HG02938 (cell line): ENCODE measurements at regions not wholly inside any gene's neighbourhood (a gene's known extent, or its start where the extent isn't known, plus 50 kb on each side); places are given as distances from the start of the nearest gene placed in this dataset.
"Not testable (repeated sequence)": the region's sequence is repeated elsewhere in the genome, so short reads cannot be mapped to it uniquely, and the experiment has no call there.

Experiments
- ATAC-seq: cut with Tn5 transposase; IDR thresholded peaks from one replicate; pipeline ENCODE4 v1.9.1; 2021; ENCODE audit warnings: mild to moderate bottlenecking, moderate library complexity; ENCODE audit not compliant: unreplicated experiment

DNA sequence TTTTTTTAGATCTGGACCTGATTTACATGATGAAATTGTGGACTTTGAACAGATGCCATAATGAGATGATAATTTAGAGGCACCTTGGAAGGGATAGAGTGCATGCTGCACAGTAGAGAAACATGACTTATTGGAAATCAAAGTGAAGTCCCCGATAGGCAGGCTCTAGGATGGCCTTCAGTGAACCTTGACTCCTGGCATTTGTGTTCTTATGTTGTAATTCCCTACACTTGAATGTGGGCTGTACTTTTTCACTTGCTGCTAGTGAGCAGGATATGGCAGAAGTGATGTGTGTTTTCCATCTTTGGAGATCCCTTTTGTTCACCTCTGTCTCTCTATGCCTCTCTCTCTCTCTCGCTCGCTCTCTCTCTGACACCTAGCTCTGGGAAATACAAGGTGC is 1614.6 kb downstream of the PCDH9 start:
- ATAC-seq: no peak

DNA sequence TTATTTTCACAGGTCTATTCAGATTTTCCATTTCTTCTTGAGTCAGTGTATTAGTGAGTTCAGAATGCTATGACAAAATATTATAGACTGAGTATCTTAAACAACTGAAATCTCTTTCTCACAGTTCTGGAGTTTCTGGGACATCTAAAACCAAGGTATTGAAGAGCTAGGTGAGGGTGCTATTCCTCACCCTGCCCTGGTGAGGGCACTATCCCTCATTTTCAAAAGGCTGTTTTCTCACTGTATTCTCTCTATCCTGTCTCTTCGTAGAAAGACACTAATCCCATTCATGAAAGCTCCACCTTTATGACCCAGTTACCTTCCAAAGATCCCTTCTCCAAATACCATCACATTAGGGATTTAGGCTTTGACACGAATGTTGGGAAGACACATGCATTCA is 1617.1 kb downstream of the PCDH9 start:
- ATAC-seq: no peak

DNA sequence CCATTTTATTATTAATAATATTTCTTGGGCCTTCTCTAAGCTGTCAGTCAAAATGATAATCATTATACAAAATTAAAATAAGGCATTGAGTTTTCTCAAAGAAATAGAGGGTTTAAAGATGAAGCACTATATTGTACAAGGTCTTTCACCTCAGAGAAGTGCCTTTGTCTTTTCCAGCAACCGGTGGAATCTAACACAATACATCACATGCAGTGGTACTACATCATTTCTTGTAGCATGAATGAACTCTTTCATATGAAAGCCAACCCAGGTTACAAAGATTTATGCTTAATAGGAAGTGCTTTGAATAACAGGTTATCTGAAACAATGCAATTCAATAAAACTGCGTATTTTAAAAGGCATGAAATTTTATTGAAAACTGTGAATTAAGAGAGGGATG is 1620.8 kb downstream of the PCDH9 start:
- ATAC-seq: no peak

DNA sequence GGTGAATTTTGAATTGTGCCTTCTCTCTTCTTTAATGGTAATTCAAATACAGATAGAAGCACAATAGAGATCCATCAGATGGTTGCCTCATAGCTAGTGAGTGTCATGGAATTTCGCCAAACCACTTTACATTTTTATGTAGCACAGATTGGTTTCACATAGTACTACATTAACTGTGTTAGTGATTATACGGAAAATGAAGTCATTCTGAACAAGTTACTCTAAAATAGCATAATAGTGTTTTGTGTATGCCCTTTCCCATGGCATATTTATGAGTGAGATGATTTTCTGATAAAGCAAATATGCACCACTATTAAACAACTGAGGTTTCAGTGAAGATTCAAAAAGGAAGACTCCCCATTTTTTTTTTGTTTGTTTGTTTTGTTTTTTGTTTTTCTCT is 1623.5 kb downstream of the PCDH9 start:
- ATAC-seq: no peak

DNA sequence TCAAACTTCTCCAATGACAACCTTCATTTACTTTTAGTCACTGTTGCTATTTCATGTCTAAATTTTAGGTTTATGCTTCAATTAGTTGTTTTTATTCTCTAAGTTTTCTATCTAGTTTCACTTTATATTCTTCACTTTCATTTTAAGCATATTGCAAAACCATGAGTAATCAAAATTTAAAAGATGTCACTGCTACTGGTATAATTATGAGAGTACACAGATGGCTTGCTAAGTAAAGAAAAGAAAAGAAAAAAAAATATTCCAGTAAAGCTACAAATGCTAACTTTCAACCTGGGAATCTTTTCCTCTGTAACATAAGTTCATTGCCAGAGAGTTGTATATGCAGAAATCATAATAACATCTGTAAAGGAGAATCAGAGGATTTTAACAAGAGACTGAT is 1624.7 kb downstream of the PCDH9 start:
- no peak for ATAC-seq

DNA sequence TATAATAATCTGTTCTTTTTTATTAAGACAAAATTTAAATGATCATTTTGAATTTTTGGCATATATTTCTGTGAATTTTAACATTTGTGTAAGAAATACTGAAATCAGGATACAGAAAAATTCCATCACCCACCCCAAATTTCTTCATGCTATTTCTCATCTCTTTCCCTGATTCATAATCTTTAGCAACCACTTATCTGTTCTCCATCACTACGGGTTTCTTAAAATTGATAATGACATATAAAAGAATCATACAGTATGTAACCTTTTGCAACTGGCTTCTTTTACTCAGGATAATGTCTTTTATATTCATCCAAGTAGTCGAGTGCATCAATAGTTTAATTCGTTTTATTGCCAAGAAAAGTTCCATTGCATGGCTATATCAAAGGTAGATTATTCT is 1627.0 kb downstream of the PCDH9 start:
- no peak for ATAC-seq

DNA sequence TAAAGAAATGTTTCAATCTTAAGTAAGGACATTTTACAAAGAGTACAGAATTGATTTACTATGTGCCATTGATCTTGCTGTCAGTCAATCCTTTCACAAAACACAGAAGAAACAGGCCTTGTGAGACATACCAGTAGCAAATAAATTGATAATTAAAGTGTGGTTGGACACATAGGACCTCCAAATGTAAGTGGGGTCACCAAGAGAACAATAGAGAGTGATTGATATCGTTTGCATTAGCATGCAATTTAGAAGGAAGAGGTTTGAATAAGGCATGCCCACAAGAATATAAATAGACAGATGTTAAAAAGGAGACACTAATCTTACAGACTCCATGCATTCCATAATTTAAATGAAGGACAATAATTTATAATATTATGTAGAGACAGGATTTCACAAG is 1628.3 kb downstream of the PCDH9 start:
- ATAC-seq: no peak

DNA sequence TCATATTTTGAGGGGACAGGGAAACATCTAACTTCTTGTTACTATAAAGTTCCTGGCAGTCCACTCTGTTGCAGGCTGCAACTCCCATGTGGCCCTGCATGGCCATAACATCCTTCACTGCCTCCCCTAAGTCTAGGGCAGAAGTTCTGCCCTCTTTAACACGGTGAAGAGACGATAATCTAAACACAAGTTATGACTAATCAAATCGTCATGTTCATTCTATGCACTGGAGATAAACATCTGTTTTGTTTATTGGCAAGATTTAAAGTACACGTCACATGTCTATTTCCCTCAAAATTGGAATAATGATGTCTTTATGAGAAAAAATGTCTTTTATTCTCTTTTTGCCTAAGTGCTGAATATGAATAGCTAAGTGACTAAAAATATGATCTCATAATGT is 1629.4 kb downstream of the PCDH9 start:
- no peak for ATAC-seq

DNA sequence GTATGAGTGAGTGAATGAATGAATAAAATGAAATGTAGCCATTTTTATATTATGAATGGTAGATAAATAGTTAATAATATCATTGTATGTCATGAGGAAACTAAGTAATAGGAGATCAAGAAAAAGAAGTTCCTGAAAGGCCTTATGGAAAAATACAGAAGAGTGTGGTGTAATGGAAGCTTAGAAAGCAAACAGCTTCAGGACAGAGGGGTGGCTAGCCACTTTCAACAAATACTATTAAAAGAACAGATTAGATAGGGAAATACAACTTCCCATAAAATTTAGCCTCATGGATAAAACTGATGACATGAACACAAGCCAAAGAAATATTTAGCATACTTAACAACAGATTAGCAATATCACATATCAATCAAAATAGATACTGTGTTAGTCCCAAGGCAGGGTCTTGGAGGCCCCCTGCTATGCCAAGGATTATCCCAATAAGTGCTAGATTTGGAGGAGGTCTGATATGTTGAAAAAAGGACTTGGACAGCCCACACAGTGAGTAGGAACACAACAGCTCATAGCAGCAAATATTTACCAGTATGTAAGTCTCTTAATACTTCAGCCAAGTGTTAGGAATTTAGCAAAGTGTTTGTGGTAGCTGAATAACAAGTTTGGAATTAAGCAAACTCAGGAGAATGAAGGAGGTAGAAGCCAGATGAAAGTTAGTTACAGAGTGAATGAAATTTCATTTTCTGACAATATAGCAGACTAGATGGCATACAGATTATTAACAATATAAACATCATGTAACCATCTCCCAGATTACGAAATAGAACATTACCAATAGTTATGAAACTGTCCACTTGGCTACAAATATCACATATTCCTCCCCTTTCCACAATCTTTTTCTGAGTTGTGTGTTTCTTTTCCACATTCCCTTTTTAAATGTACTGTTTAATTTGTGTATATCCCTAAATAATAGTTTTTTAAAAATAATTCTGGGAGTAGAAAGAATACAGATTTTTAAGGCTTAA is 1632.0 kb downstream of the PCDH9 start:
- ATAC-seq: no peak

DNA sequence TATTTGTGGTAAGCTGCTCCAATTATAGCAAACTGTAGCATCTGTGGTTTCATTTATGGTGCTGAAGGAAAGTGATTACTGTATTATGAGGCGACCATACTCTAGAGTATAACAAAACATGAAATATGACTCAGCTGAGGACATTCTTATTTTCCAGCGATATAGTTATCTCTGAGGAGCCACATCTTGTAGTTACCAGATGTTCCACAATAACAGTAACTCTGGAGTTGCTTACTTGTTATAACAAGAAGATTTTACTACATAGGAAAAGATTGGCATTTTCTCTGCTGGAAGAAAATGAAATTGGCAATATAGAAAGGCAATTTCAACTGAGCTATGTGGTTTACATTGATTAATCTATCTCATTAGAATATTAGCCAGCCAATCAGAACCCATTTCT is 1634.2 kb downstream of the PCDH9 start:
- ATAC-seq: no peak

DNA sequence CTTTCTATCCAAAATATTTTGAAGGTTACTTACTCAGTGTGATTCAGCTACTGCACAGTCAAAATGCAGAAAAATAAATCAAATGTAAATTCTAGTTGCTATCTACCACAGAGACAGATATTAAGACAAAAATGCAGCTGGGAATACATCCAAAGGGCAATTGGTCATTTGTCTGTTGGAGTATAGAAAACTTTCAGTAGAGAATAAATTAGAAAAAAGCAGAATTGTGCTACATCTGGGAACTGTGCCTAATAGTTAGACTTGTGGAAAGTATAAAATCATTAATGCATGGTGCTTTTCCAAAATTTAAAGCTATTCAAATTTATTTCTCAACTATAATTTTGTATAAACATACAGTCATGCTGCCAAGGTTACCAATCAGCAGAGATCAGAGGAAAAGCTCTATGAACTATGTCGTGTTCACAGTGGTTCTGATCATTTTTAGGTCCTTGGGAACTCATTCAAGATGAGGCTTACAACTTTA is 1635.8 kb downstream of the PCDH9 start:
- no peak for ATAC-seq

DNA sequence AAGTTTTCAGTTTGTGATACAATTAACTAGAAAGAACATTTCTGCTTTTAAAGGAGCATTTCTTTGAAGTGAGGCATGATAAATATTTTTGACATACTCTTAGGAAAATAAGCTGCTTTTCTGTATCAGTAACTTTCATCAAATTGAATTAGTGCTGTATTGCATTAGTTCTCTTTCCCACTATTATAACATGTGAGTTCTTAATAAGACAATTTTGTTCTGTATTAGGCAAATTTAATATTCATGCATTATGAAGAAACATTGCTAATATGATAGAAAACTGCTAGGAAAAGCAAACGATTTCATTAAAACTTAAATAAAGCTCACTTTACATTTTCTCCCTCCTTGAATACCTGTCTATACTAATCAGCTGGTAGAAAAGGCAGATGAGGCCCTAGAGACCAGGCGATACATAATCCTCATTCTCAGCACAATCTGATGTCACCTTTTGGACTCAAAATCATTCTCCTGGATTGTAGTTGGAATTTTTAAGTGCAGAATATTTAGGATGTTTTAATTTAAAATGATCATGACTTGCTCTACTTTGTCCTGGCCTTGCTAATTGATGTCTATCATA is 1636.8 kb downstream of the PCDH9 start:
- no peak for ATAC-seq

DNA sequence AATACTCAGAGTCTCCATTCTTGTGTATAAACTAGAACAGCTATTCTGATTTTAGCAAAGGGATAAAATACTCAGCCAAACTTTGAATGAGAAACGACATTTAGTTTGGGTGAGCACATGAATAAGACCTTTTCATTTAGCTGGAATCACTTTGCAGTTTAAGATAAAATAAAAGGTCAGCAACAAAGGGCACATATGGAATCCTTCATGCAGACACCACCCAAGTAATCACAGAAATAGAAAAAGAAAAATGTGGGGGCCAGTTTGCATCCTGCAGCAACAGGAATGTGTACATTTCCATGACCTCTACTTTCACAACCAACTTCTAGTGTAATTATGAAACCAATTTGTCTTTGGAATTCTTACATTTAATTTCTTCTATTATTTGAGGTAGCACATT is 1637.4 kb downstream of the PCDH9 start:
- no peak for ATAC-seq

DNA sequence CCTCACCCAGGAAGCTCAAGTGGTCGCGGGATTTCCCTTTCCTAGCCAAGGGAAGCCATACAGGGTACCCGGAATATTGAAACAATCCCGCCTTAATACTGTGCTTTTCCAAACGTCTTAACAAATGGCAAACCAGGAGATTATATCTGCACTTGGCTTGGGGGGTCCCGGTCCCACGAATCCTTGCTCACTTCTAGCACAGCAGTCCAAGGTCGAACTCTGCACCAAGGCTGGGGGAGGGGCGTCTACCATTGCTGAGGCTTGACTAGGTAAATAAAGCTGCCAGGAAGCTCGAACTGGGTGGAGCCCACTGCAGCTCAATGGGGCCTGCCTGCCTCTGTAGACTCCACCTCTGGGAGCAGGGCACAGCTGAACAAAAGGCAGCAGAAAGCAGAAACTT is 1644.8 kb downstream of the PCDH9 start:
- no peak for ATAC-seq

DNA sequence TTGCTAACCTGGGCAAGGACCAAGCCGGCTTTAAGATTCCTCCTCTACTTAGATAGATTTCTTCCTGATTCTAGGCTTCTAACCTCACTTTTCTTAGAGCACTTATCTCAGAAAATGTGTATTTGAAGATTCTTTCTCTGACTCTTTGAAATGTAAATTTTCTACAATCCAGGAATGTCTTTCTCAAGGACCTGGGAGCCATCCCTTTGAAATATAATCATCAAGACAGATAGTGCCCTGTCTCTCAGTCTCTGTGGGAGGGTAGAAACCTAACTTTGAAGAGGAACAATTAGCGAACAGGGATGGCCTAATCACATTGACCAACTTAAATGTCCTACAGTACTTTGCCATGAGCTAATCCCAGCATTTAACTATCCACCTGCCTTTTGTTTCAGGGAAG is 1646.0 kb downstream of the PCDH9 start:
- ATAC-seq: no peak

DNA sequence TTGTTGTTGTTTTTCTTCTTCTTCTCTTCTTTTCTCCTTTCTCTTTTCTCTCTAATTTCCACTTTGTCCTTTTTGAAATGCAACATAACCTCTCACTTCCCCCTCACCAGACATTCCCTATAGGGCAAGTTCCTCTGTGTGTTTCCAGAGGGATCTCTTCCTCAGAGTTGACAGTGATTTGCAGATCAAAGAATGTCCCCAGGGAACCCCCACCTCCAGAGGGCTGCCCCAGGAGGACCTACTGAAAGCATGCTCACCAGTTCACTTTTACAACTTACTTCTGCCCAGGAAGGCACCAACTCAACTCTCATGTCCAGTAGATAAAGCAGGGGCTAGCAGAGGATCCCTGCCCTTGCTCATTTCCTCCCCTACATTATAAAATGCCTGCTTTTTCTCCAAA is 1648.0 kb downstream of the PCDH9 start:
- no peak for ATAC-seq

DNA sequence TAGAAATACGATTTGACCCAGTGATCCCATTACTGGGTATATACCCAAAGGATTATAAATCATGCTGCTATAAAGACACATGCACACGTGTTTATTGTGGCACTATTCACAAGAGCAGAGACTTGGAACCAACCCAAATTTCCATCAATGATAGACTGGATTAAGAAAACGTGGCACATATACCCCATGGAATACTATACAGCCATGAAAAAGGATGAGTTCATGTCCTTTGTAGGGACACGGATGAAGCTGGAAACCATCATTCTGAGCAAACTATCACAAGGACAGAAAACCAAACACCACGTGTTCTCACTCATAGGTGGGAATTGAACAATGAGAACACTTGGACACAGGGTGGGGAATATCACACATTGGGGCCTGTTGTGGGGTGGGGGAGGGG is 1665.6 kb downstream of the PCDH9 start:
- not testable (repeated sequence) for ATAC-seq

DNA sequence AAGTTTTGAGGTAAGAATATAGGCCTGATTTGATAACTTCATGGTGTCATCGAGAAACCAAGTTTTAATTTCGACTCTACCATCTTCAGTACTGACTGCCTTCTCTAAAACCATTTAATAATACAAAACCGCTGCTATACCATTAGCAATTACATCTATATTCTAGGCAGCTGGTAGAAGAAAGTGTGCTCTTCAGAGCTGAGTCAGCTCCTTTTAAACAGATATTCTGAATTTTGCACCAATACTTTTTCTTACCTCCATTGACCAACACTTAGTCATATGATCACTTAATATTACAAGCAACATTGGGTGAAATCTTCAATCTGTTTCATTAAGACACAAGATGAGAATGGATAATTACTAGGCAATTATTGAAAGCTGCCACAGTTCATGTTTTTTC is 1667.8 kb downstream of the PCDH9 start:
- no peak for ATAC-seq

DNA sequence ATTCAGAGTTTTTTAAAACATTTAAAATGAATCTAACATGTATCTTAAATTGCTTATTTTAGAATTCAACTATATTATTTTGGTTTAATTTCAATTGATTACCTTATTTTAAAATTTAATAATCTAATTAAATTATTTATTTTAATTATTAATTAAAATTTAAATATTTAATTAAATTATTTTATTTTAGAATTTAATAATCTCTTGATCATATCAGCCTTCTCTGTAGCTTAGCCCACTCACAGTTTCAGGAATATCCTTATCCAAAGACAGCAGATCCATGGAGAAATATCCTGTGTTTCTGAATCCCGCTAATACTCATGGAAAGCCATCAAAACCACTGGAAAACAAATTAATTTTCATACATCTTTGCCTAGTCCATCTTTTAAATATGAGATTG is 1669.2 kb downstream of the PCDH9 start:
- no peak for ATAC-seq

DNA sequence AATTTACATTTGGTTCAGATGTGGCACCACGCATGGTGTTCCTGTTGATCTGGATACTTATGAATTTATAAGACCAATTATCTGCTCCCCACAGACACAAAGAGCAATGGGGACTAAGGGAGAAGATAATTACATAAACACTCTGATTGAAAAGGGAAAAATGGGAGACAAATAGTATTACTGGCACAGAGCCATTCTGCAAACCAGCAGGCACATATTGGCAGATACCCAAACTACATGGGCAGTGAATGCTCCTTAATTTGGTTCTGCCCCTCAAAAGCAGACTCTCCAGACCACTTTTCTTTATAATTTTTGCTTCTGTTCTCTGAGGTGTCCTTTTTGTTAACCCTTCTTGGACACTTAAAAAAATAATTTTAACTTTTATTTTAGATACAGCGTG is 1674.2 kb downstream of the PCDH9 start:
- ATAC-seq: no peak

DNA sequence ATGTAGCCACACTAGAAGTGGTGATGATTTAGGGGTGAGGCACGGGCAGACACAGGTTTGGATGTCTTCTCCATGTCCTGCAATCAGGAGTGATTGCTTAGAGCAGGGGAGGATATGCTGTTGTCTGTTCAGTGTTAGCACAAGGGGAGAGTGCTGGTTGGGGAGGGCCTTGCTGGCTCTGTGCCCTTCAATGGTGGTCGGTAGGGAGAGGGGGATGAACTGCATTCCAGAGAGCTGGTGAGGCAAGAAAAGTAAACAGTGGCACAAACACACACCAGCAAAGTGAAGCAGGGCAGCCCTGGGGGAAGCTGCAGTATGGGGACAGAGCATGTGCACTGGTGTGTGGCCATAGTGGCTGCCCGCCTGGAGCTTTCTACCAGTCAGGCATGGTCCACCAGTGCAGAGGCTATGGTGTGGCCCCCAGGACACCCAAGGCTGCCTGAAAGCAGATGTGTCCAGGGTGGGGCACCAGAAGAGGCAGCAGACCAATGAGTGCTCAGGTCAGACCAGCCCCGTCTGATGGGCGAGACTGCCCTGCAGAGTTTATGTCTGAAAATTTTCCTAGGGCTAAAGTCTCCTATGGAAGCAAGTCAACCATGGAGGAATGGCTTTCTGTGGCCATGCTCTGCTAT is 1676.9 kb downstream of the PCDH9 start:
- ATAC-seq: no peak

DNA sequence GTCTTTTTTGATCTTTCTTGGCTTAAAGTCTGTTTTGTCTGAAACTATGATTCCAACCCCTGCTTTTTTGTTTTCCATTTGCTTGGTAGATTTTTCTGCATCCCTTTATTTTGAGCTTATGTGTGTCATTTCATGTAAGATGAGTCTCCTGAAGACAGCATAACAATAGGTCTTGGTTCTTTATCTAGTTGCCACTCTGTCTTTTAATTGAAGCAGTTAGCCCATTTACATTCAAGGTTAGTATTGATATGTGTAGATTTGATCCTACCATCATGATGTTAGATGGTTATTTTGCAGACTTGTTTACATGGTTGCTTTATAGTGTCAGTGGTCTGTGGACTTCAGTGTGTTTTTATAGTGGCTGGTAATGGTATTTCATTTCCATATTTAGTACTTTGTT is 1678.9 kb downstream of the PCDH9 start:
- ATAC-seq: no peak
